DMS53 (cell line): ENCODE measurements at regions not wholly inside any gene's neighbourhood (a gene's known extent, or its start where the extent isn't known, plus 50 kb on each side); places are given as distances from the start of the nearest gene placed in this dataset.
"Not testable (repeated sequence)": the region's sequence is repeated elsewhere in the genome, so short reads cannot be mapped to it uniquely, and the experiment has no call there.

ENCODE experiments used
- DNase-seq: peaks from one replicate; lab custom pipeline; 2025; lab: John Stamatoyannopoulos, UW

DNA sequence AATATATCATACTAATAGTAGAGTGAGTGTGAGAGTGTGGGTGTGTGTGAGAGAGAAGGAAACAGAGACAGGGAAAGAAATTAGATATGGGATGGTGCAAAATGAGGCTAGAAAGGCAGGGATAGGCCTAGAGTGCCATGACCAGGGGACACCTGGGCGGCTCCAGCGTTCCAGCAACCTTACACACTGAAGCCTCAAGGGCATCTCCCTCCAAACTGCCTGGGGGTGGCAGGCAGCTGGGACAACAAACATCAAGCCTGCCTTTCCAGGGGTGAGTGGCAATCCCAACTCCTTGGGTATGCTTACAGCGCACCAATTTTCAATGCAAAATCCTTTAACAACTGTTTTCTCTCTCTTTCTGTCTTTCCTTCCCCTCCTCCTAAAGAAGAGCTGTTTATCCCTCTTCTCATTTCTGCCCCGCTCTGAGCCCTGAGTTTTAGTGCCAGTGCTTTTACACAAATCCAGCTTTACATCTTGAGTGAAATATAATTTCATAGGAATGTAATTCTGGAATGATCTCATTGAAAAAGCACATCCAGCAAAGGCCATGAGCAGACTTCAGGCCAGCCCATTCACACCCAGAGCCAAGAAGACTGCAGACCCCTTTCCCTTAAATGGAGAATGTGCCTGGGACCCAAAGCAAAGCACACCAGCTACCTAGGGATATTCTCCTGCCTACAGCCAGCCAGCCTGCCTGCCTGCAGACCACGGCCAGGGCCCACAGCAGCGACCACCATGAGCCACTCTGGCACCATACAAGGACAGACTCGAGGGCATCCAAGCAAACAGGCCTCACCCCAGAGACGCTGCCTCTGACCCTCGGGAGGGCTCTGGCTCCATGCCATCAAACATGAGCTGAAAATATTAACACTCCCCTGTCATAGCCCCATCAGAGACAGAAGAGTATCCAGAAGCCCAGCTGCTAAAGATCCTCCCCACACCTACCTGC is 90.3 kb downstream of the RPL27A start:
- DNase-seq: no peak

DNA sequence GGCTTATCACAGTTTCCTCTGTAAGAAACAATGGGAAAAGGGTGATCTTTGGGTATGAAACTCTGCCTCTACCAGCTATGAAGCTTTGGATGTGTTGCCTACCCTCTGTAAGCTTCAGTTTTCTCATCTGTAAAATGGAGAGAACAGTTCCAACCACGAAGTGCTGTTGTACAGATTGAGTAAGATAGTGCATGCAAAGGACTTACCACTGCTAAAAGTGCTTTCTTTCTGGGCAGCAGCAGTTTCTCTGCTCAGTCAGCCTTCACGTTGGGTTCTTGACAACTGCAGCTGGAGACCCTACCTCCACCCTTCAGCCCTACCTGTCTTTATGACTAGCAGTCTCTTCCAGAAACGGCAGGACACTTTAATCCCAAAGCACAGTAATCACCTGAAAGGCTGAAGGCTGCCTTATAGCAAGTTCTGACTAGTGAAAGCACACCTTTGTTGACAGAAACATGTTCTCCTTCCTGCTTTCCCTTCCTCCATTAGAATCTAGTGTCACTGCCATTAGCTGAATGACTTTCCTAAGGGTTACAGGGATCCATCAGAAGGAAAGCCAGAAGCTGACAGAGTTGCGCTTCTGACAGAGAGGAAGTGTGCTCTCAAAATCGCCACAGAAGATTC is 91.4 kb downstream of the RPL27A start:
- peak; percentile 14 for DNase-seq

DNA sequence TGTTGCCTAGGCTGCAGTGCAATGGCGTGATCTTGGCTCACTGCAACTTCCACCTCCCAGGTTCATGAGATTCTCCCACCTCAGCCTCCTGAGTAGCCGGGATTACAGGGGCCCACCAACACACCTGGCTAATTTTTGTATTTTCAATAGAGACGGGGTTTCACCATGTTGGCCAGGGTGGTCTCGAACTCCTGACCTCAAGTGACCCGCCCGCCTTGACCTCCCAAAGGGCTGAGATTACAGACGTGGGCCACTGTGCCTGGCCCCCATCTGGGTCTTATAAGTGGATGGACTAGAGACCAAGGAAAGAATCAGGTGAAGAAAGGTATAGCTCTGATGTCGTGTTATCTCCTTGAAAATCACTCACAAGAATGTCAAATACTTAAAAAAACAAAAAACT is 92.3 kb downstream of the RPL27A start:
- DNase-seq: not testable (repeated sequence)

- DNase-seq: no peak
Observed at GRCh38 chr11:8775332-8775731, 92.7 kb downstream of the RPL27A start.

GRCh38 chr11:8775734-8776133 is 93.1 kb downstream of the RPL27A start:
- no peak for DNase-seq

- peak; percentile 49 for DNase-seq
Observed at GRCh38 chr11:8776209-8776608, 93.6 kb downstream of the RPL27A start.

- DNase-seq: no peak
Observed at GRCh38 chr11:8777907-8778767, 95.5 kb downstream of the RPL27A start.

- no peak for DNase-seq
Observed at GRCh38 chr11:8779107-8779506, 96.5 kb downstream of the RPL27A start.

- DNase-seq: no peak
Observed at GRCh38 chr11:8779732-8780131, 97.1 kb downstream of the RPL27A start.

DNA sequence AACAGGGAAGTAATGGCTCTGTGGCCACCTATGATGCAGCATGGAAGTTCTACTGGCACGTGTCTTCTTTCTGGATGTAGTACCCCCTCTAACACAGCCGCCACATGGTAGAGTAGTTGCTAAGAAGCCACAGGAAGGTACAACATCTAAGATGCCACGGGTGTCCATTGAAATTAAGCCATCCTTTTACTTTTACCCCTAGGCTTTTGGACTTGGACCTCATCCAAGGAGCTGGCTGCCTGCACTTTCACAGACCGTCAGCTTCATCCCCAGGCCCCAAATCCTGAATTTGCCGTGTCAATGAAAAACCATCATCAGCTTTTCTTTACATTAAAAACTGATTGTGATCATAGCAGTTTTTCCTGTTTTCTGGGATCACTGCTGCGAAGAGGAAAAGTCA is 102.4 kb downstream of the RPL27A start:
- DNase-seq: no peak

DNA sequence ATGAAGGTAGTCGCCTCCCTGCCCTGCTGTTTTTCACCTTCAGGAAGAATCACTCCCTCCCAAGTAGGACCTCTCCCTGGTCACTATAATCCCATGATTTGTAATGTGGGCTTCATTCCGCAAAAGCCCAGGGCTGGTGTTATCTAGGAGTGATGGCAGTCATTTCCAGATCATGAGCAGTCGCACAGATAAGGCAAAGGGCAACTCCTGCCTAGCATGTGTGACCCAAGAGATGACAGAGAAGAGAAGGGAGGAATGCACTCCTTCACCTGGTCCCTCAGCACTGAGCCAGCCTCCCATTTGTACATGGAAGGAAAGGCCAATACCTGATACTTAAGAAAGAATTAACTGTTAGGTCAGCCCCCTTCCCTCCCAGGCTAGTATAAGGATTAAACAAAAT is 102.9 kb downstream of the RPL27A start:
- DNase-seq: no peak

- no peak for DNase-seq
Observed at GRCh38 chr11:8785998-8786397, 103.4 kb downstream of the RPL27A start.

DNA sequence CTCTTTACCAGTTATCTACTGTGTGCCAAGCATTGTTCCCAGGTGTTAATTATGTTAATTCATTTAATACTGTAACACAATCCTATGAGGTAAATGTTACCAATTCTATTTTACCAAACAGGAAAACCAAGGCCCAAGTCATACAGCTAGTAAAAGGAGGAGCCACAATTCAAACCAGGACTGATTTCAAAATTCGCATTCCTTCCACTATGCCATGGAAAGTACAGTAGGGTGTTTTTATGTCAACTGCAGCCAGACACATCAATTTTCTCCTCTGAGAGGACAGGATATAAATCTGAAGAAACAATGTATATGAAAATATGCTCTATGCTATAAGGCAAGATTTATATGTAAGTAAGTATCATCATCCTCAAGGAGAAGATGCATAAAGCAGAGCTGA is 104.3 kb downstream of the RPL27A start:
- DNase-seq: no peak

DNA sequence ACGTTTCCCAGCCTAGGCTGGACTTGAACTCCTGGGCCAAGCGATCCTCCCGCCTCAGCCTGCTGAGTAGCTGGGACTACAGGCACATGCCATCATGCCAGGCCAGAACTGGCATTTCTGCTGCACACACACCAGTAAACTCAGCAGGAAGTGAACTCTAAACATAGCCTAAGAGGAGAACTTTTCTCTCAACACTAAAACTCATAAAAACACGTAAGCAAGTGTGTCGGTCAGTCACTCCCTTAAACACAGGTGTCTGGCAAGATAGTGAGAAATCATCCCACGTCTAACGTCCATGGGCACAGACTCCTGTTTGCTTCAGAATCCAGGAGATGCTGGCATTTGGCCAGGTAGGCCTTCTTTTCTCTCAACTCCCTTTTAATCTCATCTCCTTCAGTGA is 104.8 kb downstream of the RPL27A start:
- DNase-seq: no peak

- DNase-seq: no peak
Observed at GRCh38 chr11:8788616-8789015, 106.0 kb downstream of the RPL27A start.

DNA sequence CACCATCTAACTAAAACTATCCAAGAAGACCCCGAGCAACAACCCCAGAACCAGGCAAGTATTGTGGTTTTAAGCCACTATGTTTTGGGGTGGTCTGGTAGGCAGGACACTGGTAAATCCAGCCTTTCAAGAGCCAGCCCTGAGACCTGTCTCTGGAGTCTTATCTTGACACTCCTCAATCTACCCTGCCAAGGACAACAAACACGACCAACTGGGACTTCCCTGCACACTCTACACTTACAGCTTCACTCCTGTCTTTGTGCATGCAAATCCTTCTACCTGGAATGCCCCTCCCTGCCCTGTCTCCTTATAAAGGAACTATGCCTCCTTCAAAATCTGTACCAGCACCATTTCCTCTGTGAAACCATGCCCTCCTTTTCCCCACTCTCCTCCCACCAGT is 107.3 kb downstream of the RPL27A start:
- no peak for DNase-seq

GRCh38 chr11:8790968-8791367 is 108.4 kb downstream of the RPL27A start:
- no peak for DNase-seq

DNA sequence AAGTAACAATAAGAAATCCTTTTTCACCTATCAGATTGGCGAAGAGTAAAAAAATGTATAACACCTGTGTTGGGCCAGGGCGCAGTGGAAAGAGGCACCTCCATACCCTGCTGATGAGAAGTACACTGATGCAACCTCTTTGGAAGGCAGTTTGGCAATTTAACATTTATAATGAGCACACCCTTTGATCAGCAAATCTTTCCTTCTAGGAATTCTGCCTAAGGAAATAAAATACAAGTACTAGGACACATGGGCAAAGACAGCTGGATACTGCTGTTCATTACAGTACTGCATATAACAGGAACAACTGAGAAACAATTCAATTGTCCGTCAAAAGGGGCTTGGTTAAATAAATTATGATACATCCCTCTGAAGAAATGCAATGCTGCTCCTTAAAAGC is 110.1 kb downstream of the RPL27A start:
- DNase-seq: no peak

DNA sequence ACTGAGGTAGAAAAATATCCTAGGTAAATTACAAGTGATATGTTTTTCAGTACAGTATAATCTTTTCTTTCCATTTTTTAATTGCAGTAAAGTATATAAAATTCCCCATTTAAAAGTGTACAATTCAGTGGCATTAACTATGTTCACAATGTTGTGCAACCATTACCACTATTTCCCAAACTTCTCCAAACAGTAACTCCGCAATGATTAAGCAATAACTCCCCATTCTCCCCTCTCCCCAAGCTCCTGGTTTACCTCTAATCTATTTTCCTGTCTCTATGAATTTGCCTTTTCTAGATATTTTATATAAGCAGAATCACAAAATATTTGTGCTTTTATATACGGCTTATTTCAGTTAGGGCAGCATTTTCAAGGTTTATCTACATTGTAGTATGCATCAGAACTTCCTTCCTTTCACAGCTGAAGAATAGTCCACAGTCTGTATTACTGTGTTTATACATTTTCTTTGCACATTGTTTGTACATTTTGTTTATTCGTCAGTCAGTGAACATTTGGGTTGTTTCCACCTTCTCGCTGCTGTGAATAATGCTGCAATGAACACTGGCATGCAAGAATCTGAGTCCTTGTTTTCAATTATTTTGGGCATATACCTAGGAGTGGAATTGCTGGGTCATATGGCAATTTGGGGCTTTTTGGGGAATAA is 110.7 kb downstream of the RPL27A start:
- no peak for DNase-seq

DNA sequence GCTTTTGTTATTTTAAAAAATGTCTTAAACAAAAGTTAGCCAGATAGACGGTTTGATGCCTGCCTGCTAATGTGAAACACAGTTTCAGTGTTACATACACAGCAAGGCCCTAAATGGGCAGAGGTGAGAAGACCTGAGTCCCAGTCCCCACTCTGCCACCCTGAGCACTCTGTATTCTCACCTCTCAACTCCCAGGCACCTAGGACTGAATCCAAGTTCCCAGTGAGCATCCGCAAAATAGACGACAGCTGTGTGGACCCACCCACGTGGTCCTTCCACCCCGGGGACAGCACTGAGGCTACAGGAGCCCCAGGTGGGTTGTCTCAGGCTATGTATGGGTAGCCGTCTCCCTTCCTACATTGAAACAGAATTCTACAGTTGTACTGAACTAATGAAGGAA is 111.5 kb downstream of the RPL27A start:
- DNase-seq: peak; percentile 52

- DNase-seq: peak; percentile 92
Observed at GRCh38 chr11:8794677-8795103, 112.1 kb downstream of the RPL27A start.

GRCh38 chr11:8796941-8797340 is 114.0 kb upstream of the AKIP1 start:
- no peak for DNase-seq
